OCI-LY7 (cell line): ENCODE measurements at regions not wholly inside any gene's neighbourhood (a gene's known extent, or its start where the extent isn't known, plus 50 kb on each side); places are given as distances from the start of the nearest gene placed in this dataset.

Source experiments
- BruUV-seq: library from RNA; stranded (reverse); fragments of 400-500 nt; replicated peaks from 2 replicates; lab custom pipeline; 2021; lab: Mats Ljungman, UMichigan
- CTCF ChIA-PET: fragments of 300-600 bp; sonication (Branson Sonifier 250); formaldehyde crosslinking; loops from one replicate; lab custom pipeline; 2022; ENCODE audit warnings: antibody characterized with exemption; ENCODE audit not compliant: unreplicated experiment; lab: Charles Lee
- POLR2A ChIA-PET: fragments of 300-600 bp; sonication (Branson Sonifier 250); formaldehyde crosslinking; loops from one replicate; lab custom pipeline; 2022; ENCODE audit warnings: antibody characterized with exemption; lab: Charles Lee
- DNase-seq: peaks from one replicate; pipeline ENCODE4 v3.0.0-alpha.2; 2015; ENCODE audit warnings: low spot score
- H2AFZ ChIP-seq: fragments of 200-600 bp; sonication (generic), shearing (Covaris generic); 2 replicates; pipeline ENCODE4 v1.6.1; 2014; ENCODE audit warnings: mild to moderate bottlenecking, antibody characterized with exemption, low read length, moderate library complexity
- H3K27ac ChIP-seq: fragments of 200-600 bp; sonication (generic); 2 replicates; pipeline ENCODE4 v1.5.1; 2014; ENCODE audit warnings: mixed run types, low read depth, mild to moderate bottlenecking, moderate library complexity, low read length, inconsistent platforms; ENCODE audit not compliant: poor library complexity, severe bottlenecking
- H3K36me3 ChIP-seq: fragments of 200-600 bp; sonication (generic); 2 replicates; pipeline ENCODE4 v1.6.1; 2014; ENCODE audit warnings: mild to moderate bottlenecking, antibody characterized with exemption, low read length, moderate library complexity, mixed read lengths; ENCODE audit not compliant: insufficient read depth
- H3K4me1 ChIP-seq: fragments of 200-600 bp; sonication (generic); 2 replicates; pipeline ENCODE4 v1.5.1; 2014; ENCODE audit warnings: mild to moderate bottlenecking, low read length; ENCODE audit not compliant: insufficient read depth, poor library complexity, severe bottlenecking
- H3K4me2 ChIP-seq: fragments of 200-600 bp; sonication (generic); 2 replicates; pipeline ENCODE4 v1.6.1; 2014; ENCODE audit warnings: mild to moderate bottlenecking, low read length
- H3K4me3 ChIP-seq: fragments of 200-600 bp; sonication (generic); 2 replicates; pipeline ENCODE4 v1.5.1; 2014; ENCODE audit warnings: mild to moderate bottlenecking, low read depth, low read length; ENCODE audit not compliant: poor library complexity, severe bottlenecking
- H3K79me2 ChIP-seq: fragments of 200-600 bp; sonication (generic); 2 replicates; pipeline ENCODE4 v1.6.1; 2016; ENCODE audit warnings: low read depth, mild to moderate bottlenecking, low read length, moderate library complexity, mixed read lengths; ENCODE audit not compliant: insufficient read depth
- H3K9me2 ChIP-seq: fragments of 200-600 bp; sonication (generic); 2 replicates; pipeline ENCODE4 v1.6.1; 2016; ENCODE audit warnings: mild to moderate bottlenecking, low read length, mixed read lengths; ENCODE audit not compliant: insufficient read depth
- H3K9me3 ChIP-seq: fragments of 200-600 bp; sonication (generic); 2 replicates; pipeline ENCODE4 v1.6.1; 2014; ENCODE audit warnings: mild to moderate bottlenecking, mixed run types, low read length, mixed read lengths
- H4K20me1 ChIP-seq: fragments of 200-600 bp; sonication (generic); 2 replicates; pipeline ENCODE4 v1.6.1; 2014; ENCODE audit warnings: mild to moderate bottlenecking, antibody characterized with exemption, low read length, moderate library complexity, mixed read lengths; ENCODE audit not compliant: insufficient read depth
- CTCF ChIP-seq: fragments of 200-600 bp; sonication (generic); conservative IDR thresholded peaks from 2 replicates; pipeline ENCODE4 v1.5.1; 2014; ENCODE audit warnings: mild to moderate bottlenecking, antibody characterized with exemption, low read length, moderate library complexity, mixed read lengths
- EZH2phosphoT487 ChIP-seq: fragments of 200-600 bp; sonication (generic); IDR thresholded peaks from 2 replicates; pipeline ENCODE4 v1.6.1; 2018; ENCODE audit warnings: low read depth, borderline replicate concordance, mild to moderate bottlenecking, mixed run types, antibody characterized with exemption, low read length, moderate library complexity, mixed read lengths
- intact Hi-C: fragments of 100-400 bp; cut with micrococcal nuclease; formaldehyde crosslinking; loops from one replicate; pipeline ENCODE4 v1.10.0; 2022; ENCODE audit not compliant: unreplicated experiment

GRCh38 chr11:95434489-95435057 lies 203.6 kb upstream of the SESN3 start:
- no TSS peak for BruUV-seq
- Histone ChIP-seq H3K4me3 (no peak overlapping the region), H4K20me1 (no peaks in the 10 kb centered on the region), H3K79me2 (no peaks in the 10 kb centered on the region), H3K9me2 (no peaks in the 10 kb centered on the region), H3K4me1 (no peaks in the 10 kb centered on the region), H3K36me3 (no peaks in the 10 kb centered on the region), H2AFZ (no peak overlapping the region), H3K9me3 (no peaks in the 10 kb centered on the region), H3K27ac (no peak overlapping the region), H3K4me2 (no peak overlapping the region)
- DNase-seq: no peak
- ChIA-PET CTCF (no interaction called here), POLR2A (interaction anchor here (0.6 kb wide), 1 partner anchor 657 kb away, joined by 5 read pairs; no protein-coding TSS in a partner anchor)
- intact Hi-C loops: no loop called here
- no peak for TF ChIP-seq EZH2phosphoT487
- TF ChIP-seq CTCF: no peak

GRCh38 chr11:95434009-95434408 lies 203.0 kb upstream of the SESN3 start:
- H3K36me3 ChIP-seq: no peaks in the 10 kb centered on the region
- no peaks in the 10 kb centered on the region for H3K79me2 ChIP-seq
- DNase-seq: no peak
- H3K4me2 ChIP-seq: no peak overlapping the region
- no peak overlapping the region for H3K27ac ChIP-seq
- no peak overlapping the region for H3K4me3 ChIP-seq
- H2AFZ ChIP-seq: no peak overlapping the region
- intact Hi-C loops: no loop called here
- BruUV-seq: no TSS peak
- H3K9me3 ChIP-seq: no peaks in the 10 kb centered on the region
- CTCF ChIA-PET: no interaction called here
- TF ChIP-seq EZH2phosphoT487 (no peak), CTCF (no peak)
- no peaks in the 10 kb centered on the region for H3K4me1 ChIP-seq
- no peaks in the 10 kb centered on the region for H4K20me1 ChIP-seq
- no peaks in the 10 kb centered on the region for H3K9me2 ChIP-seq
- POLR2A ChIA-PET: interaction anchor here (0.6 kb wide), 1 partner anchor 657 kb away, joined by 5 read pairs; no protein-coding TSS in a partner anchor

GRCh38 chr11:95432714-95433503 lies 201.9 kb upstream of the SESN3 start:
- intact Hi-C loops: no loop called here
- BruUV-seq: no TSS peak
- Histone ChIP-seq H4K20me1 (no peaks in the 10 kb centered on the region), H3K4me3 (no peak overlapping the region), H3K4me2 (no peak overlapping the region), H3K36me3 (no peaks in the 10 kb centered on the region), H2AFZ (no peak overlapping the region), H3K27ac (no peak overlapping the region), H3K9me3 (no peaks in the 10 kb centered on the region), H3K4me1 (no peaks in the 10 kb centered on the region), H3K79me2 (no peaks in the 10 kb centered on the region), H3K9me2 (no peaks in the 10 kb centered on the region)
- TF ChIP-seq EZH2phosphoT487 (no peak), CTCF (no peak)
- POLR2A ChIA-PET: interaction anchor here (0.6 to 1.3 kb wide), 4 partner anchors 10 to 524 kb away, joined by 3 to 4 read pairs (median 3); no protein-coding TSS in a partner anchor
- CTCF ChIA-PET: no interaction called here
- DNase-seq: no peak
